ENCODE measurements at regions not wholly inside any gene's neighbourhood (a gene's known extent, or its start where the extent isn't known, plus 50 kb on each side); places are given as distances from the start of the nearest gene placed in this dataset.

DNA sequence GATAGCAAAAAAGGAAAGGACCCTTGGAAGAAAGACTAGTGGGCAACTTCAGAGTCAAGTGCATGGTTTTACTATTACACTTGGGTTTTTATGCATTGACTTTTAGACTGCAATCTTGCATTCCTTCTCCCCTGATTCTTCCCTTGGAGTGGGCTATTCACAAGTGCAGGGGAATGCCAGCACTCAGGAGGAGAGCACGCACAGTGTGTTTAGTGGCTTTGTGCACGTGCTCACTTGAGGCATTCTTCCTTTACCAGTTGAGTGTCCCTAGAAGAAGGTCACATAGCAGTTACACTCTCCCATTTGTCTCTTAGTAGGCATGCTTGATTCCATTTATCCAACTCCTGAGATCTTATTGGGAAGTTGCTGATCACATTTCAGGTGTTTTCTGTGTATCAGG lies 351.1 kb upstream of the HSFY2 start:
- no peak for ATAC-seq
- no peak for DNase-seq
- H3K4me3 ChIP-seq, result no peak overlapping the region
- no peaks in the 10 kb centered on the region for H3K4me1 ChIP-seq
- no peaks in the 10 kb centered on the region for H3K36me3 ChIP-seq
- H3K27ac ChIP-seq, result no peak overlapping the region
- intact Hi-C loops (cut with DNase I), result no loop called here
- WGBS, 4 donors, result 69 to 72% methylated on average over 2 of the region's 2 CpGs; no CpG with 5 or more reads in 2 of the 4 donors
- TF ChIP-seq, protein P1, sequence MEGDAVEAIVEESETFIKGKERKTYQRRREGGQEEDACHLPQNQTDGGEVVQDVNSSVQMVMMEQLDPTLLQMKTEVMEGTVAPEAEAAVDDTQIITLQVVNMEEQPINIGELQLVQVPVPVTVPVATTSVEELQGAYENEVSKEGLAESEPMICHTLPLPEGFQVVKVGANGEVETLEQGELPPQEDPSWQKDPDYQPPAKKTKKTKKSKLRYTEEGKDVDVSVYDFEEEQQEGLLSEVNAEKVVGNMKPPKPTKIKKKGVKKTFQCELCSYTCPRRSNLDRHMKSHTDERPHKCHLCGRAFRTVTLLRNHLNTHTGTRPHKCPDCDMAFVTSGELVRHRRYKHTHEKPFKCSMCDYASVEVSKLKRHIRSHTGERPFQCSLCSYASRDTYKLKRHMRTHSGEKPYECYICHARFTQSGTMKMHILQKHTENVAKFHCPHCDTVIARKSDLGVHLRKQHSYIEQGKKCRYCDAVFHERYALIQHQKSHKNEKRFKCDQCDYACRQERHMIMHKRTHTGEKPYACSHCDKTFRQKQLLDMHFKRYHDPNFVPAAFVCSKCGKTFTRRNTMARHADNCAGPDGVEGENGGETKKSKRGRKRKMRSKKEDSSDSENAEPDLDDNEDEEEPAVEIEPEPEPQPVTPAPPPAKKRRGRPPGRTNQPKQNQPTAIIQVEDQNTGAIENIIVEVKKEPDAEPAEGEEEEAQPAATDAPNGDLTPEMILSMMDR (IDR thresholded peaks at IDR 0.05), result no peak
- TF ChIP-seq POLR2A (IDR thresholded peaks at IDR 0.05), result no peak
- H3K27me3 ChIP-seq, result no peaks in the 10 kb centered on the region
- H3K9me3 ChIP-seq, result no peaks in the 10 kb centered on the region

DNA sequence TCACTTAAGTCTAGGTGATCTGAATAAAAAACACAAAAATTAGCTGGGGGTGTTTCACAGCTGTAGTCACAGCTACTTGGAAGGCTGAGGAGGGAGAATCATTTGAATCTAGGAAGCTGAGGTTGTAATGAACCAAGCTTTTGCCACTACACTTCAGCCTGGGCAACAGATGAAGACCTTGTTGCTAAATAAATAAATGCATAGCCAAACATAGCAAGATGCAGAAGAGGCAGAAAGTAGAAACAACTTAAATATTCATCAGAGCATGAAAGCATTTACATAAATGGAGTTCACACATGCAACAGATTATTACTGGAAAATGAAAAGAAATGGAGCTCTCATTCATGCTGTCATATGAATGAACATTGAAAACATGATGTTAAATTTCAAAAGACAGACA lies 348.9 kb upstream of the HSFY2 start:
- no peak overlapping the region for H3K27ac ChIP-seq
- H3K27me3 ChIP-seq, result no peaks in the 10 kb centered on the region
- no peaks in the 10 kb centered on the region for H3K4me1 ChIP-seq
- no peak overlapping the region for H3K4me3 ChIP-seq
- no peaks in the 10 kb centered on the region for H3K36me3 ChIP-seq
- no peaks in the 10 kb centered on the region for H3K9me3 ChIP-seq
- TF ChIP-seq POLR2A (IDR thresholded peaks at IDR 0.05), result no peak
- TF ChIP-seq, protein P1 (IDR thresholded peaks at IDR 0.05), result no peak
- ATAC-seq, result no peak
- intact Hi-C loops (cut with DNase I), result no loop called here
- no peak for DNase-seq

DNA sequence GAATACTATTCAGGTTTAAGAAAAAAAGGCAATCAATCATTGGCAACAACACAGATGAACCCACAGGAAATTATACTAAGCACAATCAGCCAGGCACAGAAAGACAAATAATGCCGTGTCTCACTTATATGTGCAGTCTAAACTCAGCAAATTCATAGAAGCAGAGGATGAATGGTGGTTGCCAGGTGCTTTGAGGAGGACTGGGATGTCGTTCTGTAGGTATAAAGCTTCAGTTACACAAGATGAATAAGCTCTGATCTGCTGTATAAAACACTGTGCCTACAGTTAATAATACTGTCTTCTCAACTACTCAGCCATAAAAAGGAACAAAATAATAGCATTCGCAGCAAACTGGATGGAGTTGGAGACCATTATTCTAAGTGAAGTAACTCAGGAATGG lies 324.8 kb upstream of the HSFY2 start:
- ATAC-seq (no peak), DNase-seq (no peak)
- 67 to 69% methylated on average over 3 of the region's 3 CpGs; no CpG with 5 or more reads in 2 of the 4 donors for WGBS, 4 donors
- Histone ChIP-seq H3K27me3 (no peaks in the 10 kb centered on the region), H3K36me3 (no peaks in the 10 kb centered on the region), H3K9me3 (no peaks in the 10 kb centered on the region), H3K4me1 (no peaks in the 10 kb centered on the region), H3K27ac (no peak overlapping the region), H3K4me3 (no peak overlapping the region)
- TF ChIP-seq, protein P1 (IDR thresholded peaks at IDR 0.05), result no peak
- no peak for TF ChIP-seq POLR2A (IDR thresholded peaks at IDR 0.05)
- intact Hi-C loops (cut with DNase I), result loop anchor here in 2 of 10 donors (10.0 kb wide), 1 partner anchor 56 kb away; no protein-coding TSS in a partner anchor

DNA sequence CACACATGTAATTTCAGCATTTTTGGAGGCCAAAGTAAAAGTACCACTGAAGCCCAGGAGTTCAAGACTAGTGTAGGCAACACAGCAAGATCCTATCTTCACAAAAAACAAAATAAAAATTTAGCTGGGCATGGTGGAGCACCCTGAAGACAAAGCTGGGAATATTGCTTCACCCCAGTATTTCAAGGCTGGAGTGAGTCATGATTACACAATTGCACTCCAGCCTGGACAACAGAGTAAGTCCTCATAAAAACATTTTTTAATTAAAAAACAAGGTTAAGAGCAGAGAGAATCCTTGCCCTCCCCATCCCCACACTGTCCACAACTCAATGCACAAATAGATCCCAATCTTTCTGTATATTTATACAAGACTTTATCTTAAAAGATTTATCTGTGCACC lies 321.9 kb upstream of the HSFY2 start:
- no peak for DNase-seq
- Histone ChIP-seq H3K9me3 (no peaks in the 10 kb centered on the region), H3K27ac (no peak overlapping the region), H3K4me3 (no peak overlapping the region), H3K36me3 (no peaks in the 10 kb centered on the region), H3K4me1 (no peaks in the 10 kb centered on the region), H3K27me3 (no peaks in the 10 kb centered on the region)
- no peak for TF ChIP-seq POLR2A (IDR thresholded peaks at IDR 0.05)
- TF ChIP-seq, protein P1 (IDR thresholded peaks at IDR 0.05), result no peak
- no peak for ATAC-seq
- intact Hi-C loops (cut with DNase I), result loop anchor here in 2 of 10 donors (10.0 kb wide), 1 partner anchor 59 kb away; no protein-coding TSS in a partner anchor
